GM23248 (cell line): ENCODE measurements at regions not wholly inside any gene's neighbourhood (a gene's known extent, or its start where the extent isn't known, plus 50 kb on each side); places are given as distances from the start of the nearest gene placed in this dataset.

Experiments used
- EZH2 ChIP-seq: fragments of 200-600 bp; sonication (generic); IDR thresholded peaks from 2 replicates; pipeline ENCODE4 v1.6.1; 2018; ENCODE audit warnings: antibody characterized with exemption, mild to moderate bottlenecking; ENCODE audit not compliant: insufficient read depth, poor library complexity, severe bottlenecking
- EZH2phosphoT487 ChIP-seq: fragments of 200-600 bp; sonication (generic); IDR thresholded peaks from 2 replicates; pipeline ENCODE4 v1.6.1; 2018; ENCODE audit warnings: antibody characterized with exemption, moderate library complexity, mild to moderate bottlenecking, low read depth; ENCODE audit not compliant: insufficient read depth

- TF ChIP-seq EZH2phosphoT487 (no peak), EZH2 (no peak)
These were observed 714.2 kb upstream of the C9orf72 start for GRCh38 chr9:28287455-28287854.
